22Rv1 (cell line): ENCODE measurements at regions not wholly inside any gene's neighbourhood (a gene's known extent, or its start where the extent isn't known, plus 50 kb on each side); places are given as distances from the start of the nearest gene placed in this dataset.
"Not testable (repeated sequence)": the region's sequence is repeated elsewhere in the genome, so short reads cannot be mapped to it uniquely, and the experiment has no call there.

Source experiments
- ZFX ChIP-seq: fragments of 450-650 bp; IDR thresholded peaks from 2 replicates; pipeline ENCODE4 v1.6.1; 2017; ENCODE audit warnings: antibody characterized with exemption, borderline replicate concordance
- TF ChIP-seq, protein P1 (sequence below): fragments of 450-650 bp; IDR thresholded peaks from 2 replicates; pipeline ENCODE4 v1.5.1; 2017; ENCODE audit warnings: mild to moderate bottlenecking

DNA sequence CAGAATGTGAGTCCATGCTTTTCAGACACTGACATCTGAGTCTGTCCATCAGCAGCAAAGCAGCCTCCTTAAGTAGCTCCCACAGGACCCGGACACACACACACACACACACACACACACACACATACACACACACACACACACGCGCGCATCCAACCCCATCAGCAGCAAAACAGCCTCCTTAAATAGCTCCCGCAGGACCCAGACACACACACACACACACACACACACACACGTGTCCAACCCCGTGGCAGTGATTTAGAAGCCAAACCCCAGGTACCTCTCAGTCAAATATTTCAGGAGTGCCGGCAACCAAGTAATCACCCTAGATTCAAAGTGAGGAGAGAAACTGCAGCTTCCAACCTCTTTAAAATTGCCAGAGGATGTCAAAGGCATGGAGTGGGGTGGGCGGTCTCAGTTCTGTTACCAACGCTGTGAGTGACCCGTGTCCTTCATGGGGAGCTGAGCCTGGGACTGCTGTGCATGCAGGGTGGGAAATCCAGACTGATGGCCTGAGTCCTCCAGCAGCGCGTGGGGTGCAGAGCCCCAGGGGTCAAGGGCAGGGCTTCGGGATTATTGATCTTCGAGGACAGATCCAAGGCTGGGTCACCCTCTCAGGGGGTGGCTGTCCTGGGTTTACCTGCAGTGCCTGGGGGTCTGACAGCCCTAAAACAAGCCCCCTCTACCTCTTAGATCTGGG is 293.5 kb downstream of the ADGRD1 start:
- TF ChIP-seq, protein P1, sequence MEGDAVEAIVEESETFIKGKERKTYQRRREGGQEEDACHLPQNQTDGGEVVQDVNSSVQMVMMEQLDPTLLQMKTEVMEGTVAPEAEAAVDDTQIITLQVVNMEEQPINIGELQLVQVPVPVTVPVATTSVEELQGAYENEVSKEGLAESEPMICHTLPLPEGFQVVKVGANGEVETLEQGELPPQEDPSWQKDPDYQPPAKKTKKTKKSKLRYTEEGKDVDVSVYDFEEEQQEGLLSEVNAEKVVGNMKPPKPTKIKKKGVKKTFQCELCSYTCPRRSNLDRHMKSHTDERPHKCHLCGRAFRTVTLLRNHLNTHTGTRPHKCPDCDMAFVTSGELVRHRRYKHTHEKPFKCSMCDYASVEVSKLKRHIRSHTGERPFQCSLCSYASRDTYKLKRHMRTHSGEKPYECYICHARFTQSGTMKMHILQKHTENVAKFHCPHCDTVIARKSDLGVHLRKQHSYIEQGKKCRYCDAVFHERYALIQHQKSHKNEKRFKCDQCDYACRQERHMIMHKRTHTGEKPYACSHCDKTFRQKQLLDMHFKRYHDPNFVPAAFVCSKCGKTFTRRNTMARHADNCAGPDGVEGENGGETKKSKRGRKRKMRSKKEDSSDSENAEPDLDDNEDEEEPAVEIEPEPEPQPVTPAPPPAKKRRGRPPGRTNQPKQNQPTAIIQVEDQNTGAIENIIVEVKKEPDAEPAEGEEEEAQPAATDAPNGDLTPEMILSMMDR, result not testable (repeated sequence)
- not testable (repeated sequence) for TF ChIP-seq ZFX
